OCI-LY3 (cell line): ENCODE measurements at regions not wholly inside any gene's neighbourhood (a gene's known extent, or its start where the extent isn't known, plus 50 kb on each side); places are given as distances from the start of the nearest gene placed in this dataset.

Experiments used
- H2AFZ ChIP-seq: fragments of 200-600, 300-600 bp; shearing (Covaris generic); 2 replicates; pipeline ENCODE4 v1.6.0; 2014; ENCODE audit warnings: antibody characterized with exemption, low read depth, low read length
- H3K27ac ChIP-seq: fragments of 200-600, 300-600 bp; sonication (generic); 2 replicates; pipeline ENCODE4 v1.5.1; 2014; ENCODE audit warnings: mild to moderate bottlenecking, low read length, moderate library complexity, mixed read lengths
- H3K27me3 ChIP-seq: fragments of 200-600, 300-600 bp; sonication (generic); 2 replicates; pipeline ENCODE4 v1.6.1; 2014; ENCODE audit warnings: low read depth, low read length, mixed read lengths
- H3K36me3 ChIP-seq: fragments of 200-600, 300-600 bp; sonication (generic); replicated peaks from 2 replicates; pipeline ENCODE3; 2014; ENCODE audit warnings: low read depth, low read length, mixed read lengths
- H3K4me1 ChIP-seq: fragments of 300-600, 200-600 bp; sonication (generic); 2 replicates; pipeline ENCODE4 v1.6.1; 2014; ENCODE audit warnings: low read length, mixed read lengths
- H3K4me2 ChIP-seq: fragments of 200-600, 300-600 bp; sonication (generic); 2 replicates; pipeline ENCODE4 v1.6.1; 2014; ENCODE audit warnings: low read length, mixed read lengths
- H3K4me3 ChIP-seq: fragments of 300-600, 200-600 bp; sonication (generic); 2 replicates; pipeline ENCODE4 v1.5.1; 2014; ENCODE audit warnings: antibody characterized with exemption, mild to moderate bottlenecking, low read length, moderate library complexity
- H3K79me2 ChIP-seq: fragments of 300-600, 200-600 bp; shearing (Covaris generic); 2 replicates; pipeline ENCODE4 v1.6.1; 2014; ENCODE audit warnings: mild to moderate bottlenecking, low read length, mixed read lengths
- H3K9ac ChIP-seq: fragments of 300-600, 200-600 bp; shearing (Covaris generic); 2 replicates; pipeline ENCODE4 v1.6.0; 2014; ENCODE audit warnings: mild to moderate bottlenecking, low read length, moderate library complexity
- H3K9me3 ChIP-seq: fragments of 200-600, 300-600 bp; shearing (Covaris generic); 2 replicates; pipeline ENCODE4 v1.6.1; 2014; ENCODE audit warnings: low read length, mixed read lengths; ENCODE audit not compliant: insufficient read depth
- H4K20me1 ChIP-seq: fragments of 200-600, 300-600 bp; sonication (generic); 2 replicates; pipeline ENCODE4 v1.6.1; 2016; ENCODE audit warnings: low read length, mixed read lengths; ENCODE audit not compliant: insufficient read depth
- EZH2phosphoT487 ChIP-seq: fragments of 200-600 bp; shearing (Covaris generic); IDR thresholded peaks from 2 replicates; pipeline ENCODE4 v1.6.1; 2018; ENCODE audit warnings: antibody characterized with exemption, mixed run types, low read depth
- TF ChIP-seq, protein P1 (sequence below): fragments of 200-600, 300-600 bp; sonication (generic); IDR thresholded peaks from 2 replicates; pipeline ENCODE4 v1.5.1; 2014; ENCODE audit warnings: antibody characterized with exemption, low read length, low read depth

DNA sequence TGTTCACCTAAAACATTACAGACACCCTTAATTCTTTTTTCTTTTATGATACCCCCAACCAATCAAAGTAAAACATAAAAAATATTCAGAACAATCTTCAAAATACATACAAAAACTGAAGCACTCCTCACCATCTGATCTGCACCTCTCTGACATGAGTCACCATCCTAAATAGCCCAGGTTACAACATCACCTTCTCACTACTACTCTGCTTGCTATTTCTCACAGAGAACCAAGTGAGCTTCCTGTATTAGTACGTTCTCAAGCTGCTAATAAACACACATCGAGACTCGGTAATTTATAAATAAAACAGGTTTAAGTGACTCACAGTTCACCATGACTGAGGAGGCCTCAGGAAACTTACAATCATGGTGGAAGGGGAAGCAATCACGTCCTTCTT is 183.5 kb downstream of the CBLN2 start:
- TF ChIP-seq, protein P1, sequence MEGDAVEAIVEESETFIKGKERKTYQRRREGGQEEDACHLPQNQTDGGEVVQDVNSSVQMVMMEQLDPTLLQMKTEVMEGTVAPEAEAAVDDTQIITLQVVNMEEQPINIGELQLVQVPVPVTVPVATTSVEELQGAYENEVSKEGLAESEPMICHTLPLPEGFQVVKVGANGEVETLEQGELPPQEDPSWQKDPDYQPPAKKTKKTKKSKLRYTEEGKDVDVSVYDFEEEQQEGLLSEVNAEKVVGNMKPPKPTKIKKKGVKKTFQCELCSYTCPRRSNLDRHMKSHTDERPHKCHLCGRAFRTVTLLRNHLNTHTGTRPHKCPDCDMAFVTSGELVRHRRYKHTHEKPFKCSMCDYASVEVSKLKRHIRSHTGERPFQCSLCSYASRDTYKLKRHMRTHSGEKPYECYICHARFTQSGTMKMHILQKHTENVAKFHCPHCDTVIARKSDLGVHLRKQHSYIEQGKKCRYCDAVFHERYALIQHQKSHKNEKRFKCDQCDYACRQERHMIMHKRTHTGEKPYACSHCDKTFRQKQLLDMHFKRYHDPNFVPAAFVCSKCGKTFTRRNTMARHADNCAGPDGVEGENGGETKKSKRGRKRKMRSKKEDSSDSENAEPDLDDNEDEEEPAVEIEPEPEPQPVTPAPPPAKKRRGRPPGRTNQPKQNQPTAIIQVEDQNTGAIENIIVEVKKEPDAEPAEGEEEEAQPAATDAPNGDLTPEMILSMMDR, result no peak
- TF ChIP-seq EZH2phosphoT487, result no peak
- Histone ChIP-seq H3K27ac (no peak overlapping the region), H3K9me3 (no peaks in the 10 kb centered on the region), H2AFZ (peak overlapping the region; percentile 54; the same call in 1 of the 2 replicates), H3K36me3 (no peaks in the 10 kb centered on the region), H4K20me1 (no peaks in the 10 kb centered on the region), H3K4me2 (no peak overlapping the region), H3K9ac (no peak overlapping the region), H3K4me1 (no peaks in the 10 kb centered on the region), H3K27me3 (no peaks in the 10 kb centered on the region), H3K4me3 (no peak overlapping the region), H3K79me2 (no peaks in the 10 kb centered on the region)

GRCh38 chr18:72342933-72343332 is 201.2 kb downstream of the CBLN2 start:
- no peaks in the 10 kb centered on the region for H3K27me3 ChIP-seq
- H2AFZ ChIP-seq, result no peak overlapping the region
- no peak overlapping the region for H3K4me3 ChIP-seq
- H3K9me3 ChIP-seq, result no peaks in the 10 kb centered on the region
- no peaks in the 10 kb centered on the region for H3K79me2 ChIP-seq
- no peaks in the 10 kb centered on the region for H3K36me3 ChIP-seq
- no peaks in the 10 kb centered on the region for H4K20me1 ChIP-seq
- H3K9ac ChIP-seq, result no peak overlapping the region
- H3K4me2 ChIP-seq, result no peak overlapping the region
- no peak overlapping the region for H3K27ac ChIP-seq
- H3K4me1 ChIP-seq, result no peaks in the 10 kb centered on the region
- TF ChIP-seq EZH2phosphoT487, result no peak
- TF ChIP-seq, protein P1, result no peak

DNA sequence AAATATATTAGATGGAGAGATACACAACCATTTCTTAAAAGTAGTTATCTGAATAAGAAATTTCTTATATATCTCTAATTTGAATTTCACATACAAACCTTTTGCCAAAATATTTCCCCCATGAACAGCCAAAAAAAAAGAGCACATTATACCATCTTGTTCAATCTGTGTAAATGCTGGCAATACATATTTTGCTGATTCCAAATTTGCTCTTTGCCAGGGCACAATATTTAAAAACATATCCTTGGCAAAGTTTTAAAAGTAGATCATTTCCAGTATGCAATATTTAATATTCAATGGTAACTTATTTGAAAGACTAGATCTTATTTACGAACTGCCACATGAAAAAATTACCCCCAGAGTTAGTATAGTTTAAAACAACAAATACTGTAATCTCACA is 204.2 kb downstream of the CBLN2 start:
- H3K79me2 ChIP-seq, result no peaks in the 10 kb centered on the region
- H3K36me3 ChIP-seq, result no peaks in the 10 kb centered on the region
- no peak overlapping the region for H3K9ac ChIP-seq
- TF ChIP-seq, protein P1, result no peak
- no peak for TF ChIP-seq EZH2phosphoT487
- H3K27ac ChIP-seq, result no peak overlapping the region
- H3K4me3 ChIP-seq, result no peak overlapping the region
- no peak overlapping the region for H3K4me2 ChIP-seq
- H3K9me3 ChIP-seq, result no peaks in the 10 kb centered on the region
- H3K4me1 ChIP-seq, result no peaks in the 10 kb centered on the region
- no peaks in the 10 kb centered on the region for H4K20me1 ChIP-seq
- no peak overlapping the region for H2AFZ ChIP-seq
- no peaks in the 10 kb centered on the region for H3K27me3 ChIP-seq

- H3K36me3 ChIP-seq, result no peaks in the 10 kb centered on the region
- no peaks in the 10 kb centered on the region for H3K4me1 ChIP-seq
- H3K79me2 ChIP-seq, result no peaks in the 10 kb centered on the region
- H3K4me2 ChIP-seq, result no peak overlapping the region
- TF ChIP-seq, protein P1, result no peak
- TF ChIP-seq EZH2phosphoT487, result no peak
- no peak overlapping the region for H2AFZ ChIP-seq
- no peak overlapping the region for H3K9ac ChIP-seq
- H3K4me3 ChIP-seq, result no peak overlapping the region
- no peak overlapping the region for H3K27ac ChIP-seq
- no peaks in the 10 kb centered on the region for H3K27me3 ChIP-seq
- H4K20me1 ChIP-seq, result no peaks in the 10 kb centered on the region
- no peaks in the 10 kb centered on the region for H3K9me3 ChIP-seq
These were observed 207.4 kb downstream of the CBLN2 start for GRCh38 chr18:72336786-72337185.
